RWPE1 (cell line): ENCODE measurements at regions not wholly inside any gene's neighbourhood (a gene's known extent, or its start where the extent isn't known, plus 50 kb on each side); places are given as distances from the start of the nearest gene placed in this dataset.

ENCODE experiments used
- CTCF ChIA-PET: fragments of 350-600 bp; sonication (Branson Sonifier 250); formaldehyde crosslinking; extraction: SDS; loops from one replicate; lab custom pipeline; 2021; lab: Yijun Ruan, JAX
- POLR2A ChIA-PET: fragments of 400-600 bp; formaldehyde crosslinking; extraction: SDS; loops from one replicate; lab custom pipeline; 2020; ENCODE audit warnings: antibody characterized with exemption; ENCODE audit not compliant: low non-redundant PET; lab: Yijun Ruan, JAX
- DNase-seq: peaks from one replicate; pipeline ENCODE4 v3.0.0; 2012; ENCODE audit warnings: low spot score
- H3K27ac ChIP-seq: fragments of 450-650 bp; 2 replicates; pipeline ENCODE4 v1.5.1; 2017
- CTCF ChIP-seq: fragments of 450-650 bp; conservative IDR thresholded peaks from 2 replicates; pipeline ENCODE4 v1.5.1; 2017; ENCODE audit warnings: low read depth, mild to moderate bottlenecking

DNA sequence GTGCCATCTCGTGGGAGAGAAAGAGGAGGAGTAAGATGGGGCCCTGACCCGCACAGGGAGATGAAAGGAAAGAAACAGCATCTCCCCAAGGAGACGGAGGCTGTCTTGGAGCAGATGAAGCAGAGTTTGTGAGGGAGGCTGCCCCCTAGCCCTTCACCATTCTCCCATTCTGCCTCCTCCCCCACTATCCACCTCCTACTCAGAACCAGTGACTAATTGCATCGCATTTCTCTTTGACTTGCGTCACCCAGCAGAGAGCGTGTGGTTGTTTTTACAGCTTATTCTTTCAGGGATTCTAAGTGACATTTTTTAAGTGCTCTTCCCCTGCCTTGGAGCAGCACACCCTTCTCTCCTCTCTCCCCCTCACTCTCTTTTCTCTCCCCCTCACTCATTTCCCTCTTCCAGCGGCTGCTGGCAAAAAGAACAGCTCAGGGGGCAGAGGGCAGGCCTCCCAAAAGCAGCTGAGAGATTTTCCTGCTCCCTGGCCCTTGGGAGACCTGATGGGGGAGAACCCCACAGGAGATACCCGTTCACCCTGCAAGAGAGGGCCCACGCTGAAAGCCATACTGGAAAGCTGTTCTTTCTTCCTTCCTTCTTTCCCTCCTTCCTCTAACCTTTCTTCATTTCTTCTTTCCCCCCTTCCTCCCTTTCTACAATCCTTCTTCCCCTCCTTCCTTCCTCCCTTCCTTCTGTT lies 91.8 kb downstream of the MRPL46 start:
- DNase-seq: peak; percentile 40
- no peak overlapping the region for H3K27ac ChIP-seq
- ChIA-PET CTCF (interaction anchor here (0.6 kb wide), 1 partner anchor 172 kb away, joined by 3 read pairs; no protein-coding TSS in a partner anchor), POLR2A (no interaction called here)
- no peak for TF ChIP-seq CTCF

GRCh38 chr15:88365124-88365523 lies 102.1 kb downstream of the MRPL46 start:
- no peak overlapping the region for H3K27ac ChIP-seq
- ChIA-PET POLR2A (no interaction called here), CTCF (no interaction called here)
- no peak for TF ChIP-seq CTCF
- no peak for DNase-seq

DNA sequence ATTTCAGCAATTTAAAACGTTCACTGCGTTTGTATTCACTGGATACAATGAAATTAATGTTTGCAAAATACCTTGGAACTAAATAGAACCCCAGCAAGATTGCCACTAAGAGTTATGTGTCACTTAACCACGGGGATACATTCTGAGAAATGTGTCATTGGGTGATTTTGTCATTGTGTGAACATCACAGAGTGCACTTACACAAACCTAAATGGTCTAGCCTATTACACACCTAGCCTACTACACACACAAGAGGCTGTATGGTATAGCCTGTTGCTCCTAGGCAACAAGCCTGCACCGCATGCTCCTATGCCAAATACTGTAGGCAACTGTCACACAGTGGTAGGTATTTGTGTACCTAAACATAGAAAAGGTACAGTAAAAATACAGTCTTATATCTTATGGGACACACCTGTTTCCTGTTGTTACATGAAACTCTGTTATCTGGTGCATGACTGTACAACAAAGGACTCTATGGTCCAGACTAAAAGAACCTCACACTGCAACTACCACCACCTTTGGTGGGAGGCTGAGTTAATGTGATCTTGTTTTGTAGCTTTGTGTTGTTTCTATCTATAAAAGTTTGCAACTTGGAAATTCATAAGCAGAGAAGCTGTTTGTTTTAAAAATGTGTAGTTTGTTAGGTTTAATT lies 92.2 kb upstream of the NTRK3 start:
- TF ChIP-seq CTCF: no peak
- no peak overlapping the region for H3K27ac ChIP-seq
- ChIA-PET CTCF (no interaction called here), POLR2A (no interaction called here)
- no peak for DNase-seq

GRCh38 chr15:88345962-88346361 lies 89.4 kb upstream of the NTRK3 start:
- CTCF ChIA-PET: interaction anchor here (0.6 to 0.7 kb wide), 3 partner anchors 39 to 1303 kb away, joined by 3 read pairs; no protein-coding TSS in a partner anchor
- no peak overlapping the region for H3K27ac ChIP-seq
- POLR2A ChIA-PET: no interaction called here
- DNase-seq: no peak
- TF ChIP-seq CTCF: no peak

DNA sequence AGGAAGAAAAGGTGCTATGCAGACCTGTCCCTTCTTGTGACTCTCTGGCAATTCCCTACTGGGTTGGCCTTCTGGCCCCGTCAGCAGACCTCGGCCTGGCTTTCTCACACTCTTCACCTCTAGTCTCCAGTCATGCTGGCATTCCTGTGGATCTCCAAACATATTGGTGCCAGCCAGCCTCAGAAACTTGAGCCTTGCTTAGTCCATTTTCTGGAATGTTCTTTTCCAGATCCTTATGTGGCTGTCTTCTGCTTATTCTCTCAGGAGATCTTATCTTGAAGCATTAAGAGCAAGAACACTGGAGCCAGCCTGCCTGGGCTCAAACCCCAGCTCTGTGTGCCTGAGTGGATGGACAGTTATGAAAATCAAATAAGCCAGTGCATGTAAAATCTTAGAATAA lies 88.2 kb upstream of the NTRK3 start:
- no peak overlapping the region for H3K27ac ChIP-seq
- CTCF ChIA-PET: no interaction called here
- DNase-seq: no peak
- TF ChIP-seq CTCF: no peak
- POLR2A ChIA-PET: no interaction called here

- no peak overlapping the region for H3K27ac ChIP-seq
- TF ChIP-seq CTCF: no peak
- ChIA-PET CTCF (interaction anchor here (0.6 kb wide), 1 partner anchor 762 kb away, joined by 5 read pairs; no protein-coding TSS in a partner anchor), POLR2A (no interaction called here)
- DNase-seq: no peak
These were observed 86.1 kb upstream of the NTRK3 start for GRCh38 chr15:88342666-88343065.
